NCI-H2196 treated with DMSO at 0.1 percent for 48 hours (cell line): ENCODE measurements at regions not wholly inside any gene's neighbourhood (a gene's known extent, or its start where the extent isn't known, plus 50 kb on each side); places are given as distances from the start of the nearest gene placed in this dataset.

ENCODE experiments used
- DNase-seq: peaks from one replicate; lab custom pipeline; 2025; ENCODE audit not compliant: unreplicated experiment; lab: John Stamatoyannopoulos, UW

DNA sequence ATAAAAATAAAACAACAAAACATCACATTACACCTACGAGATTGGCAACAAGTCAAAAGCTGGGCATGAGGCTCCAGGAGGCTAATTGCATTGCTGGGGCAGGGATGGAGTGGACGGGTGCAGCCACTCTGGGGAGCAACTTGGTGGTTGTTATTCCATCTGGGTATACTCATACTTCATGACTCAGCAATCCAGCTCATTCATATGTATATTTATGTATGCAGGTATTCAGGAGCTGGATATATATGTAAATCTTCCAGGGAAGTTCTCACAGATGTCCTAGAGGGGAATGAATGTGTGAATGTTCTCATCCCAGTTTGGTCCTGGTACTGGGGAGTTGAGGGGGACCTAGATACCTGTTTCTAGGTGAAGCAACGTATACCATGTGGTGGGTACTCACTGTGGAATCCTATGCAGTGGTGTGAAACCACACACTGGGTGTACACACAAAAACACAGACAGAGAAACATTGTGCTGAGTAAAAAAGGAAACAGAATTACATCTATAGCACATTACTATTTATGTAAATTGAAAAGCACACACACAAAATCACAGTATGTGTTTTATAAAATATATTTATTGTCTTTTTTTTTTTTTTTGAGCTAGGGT, 79.7 kb upstream of the RAB4A start:
- no peak for DNase-seq

DNA sequence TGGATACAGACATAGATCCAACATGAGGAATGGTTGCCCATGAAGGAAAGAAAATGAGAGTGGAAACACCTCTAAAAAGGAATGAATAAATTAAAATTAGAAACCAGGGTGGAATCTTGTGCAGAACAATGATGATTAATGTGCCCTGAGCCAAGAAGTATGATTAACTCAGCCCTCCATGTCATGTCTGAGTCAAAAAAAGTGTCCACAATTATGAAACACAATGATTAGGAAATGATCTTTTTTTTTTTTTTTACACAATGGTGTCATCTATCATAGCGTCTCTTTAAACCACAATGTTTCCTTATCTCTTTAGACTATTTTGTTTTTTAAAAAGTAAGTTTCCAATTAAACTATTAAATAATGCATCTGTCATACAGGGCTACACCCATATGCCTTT, 78.9 kb upstream of the RAB4A start:
- no peak for DNase-seq

DNA sequence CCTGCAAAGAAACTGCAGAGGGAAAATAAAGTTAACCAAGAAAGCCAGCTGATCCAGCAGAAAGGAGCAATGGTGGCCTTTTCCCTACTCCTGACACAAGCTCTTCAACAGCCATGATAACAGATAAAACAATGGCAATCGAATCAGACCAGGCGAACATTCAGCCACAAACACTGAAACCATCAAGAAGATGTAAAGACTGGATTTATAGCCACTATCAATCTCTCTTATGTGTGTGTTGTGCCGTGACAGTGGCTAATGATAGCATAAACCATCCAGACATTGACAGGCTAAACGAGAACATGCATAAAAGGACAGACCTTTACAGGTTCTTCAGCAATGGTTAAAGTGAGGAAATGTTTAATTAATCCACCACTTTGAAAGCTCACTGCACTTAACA, 78.1 kb upstream of the RAB4A start:
- DNase-seq, result no peak

DNA sequence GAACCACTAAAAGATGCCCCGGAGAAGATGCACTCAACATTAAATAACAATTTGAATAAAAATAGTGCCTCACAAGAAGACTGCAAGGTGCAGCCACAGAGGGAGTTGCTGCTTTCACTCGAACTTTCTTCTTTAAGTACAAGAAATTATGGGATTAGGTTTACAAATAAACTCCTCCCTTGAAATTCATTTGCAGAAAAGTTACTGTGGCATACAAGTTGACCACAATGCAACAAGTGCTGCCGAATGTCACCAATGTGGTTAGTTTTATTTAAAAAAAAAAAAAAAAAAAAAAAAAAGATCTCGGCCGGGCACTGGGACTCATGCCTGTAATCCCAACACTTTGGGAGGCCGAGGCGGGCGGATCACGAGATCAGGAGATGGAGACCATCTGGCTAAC, 76.8 kb upstream of the RAB4A start:
- DNase-seq, result no peak

DNA sequence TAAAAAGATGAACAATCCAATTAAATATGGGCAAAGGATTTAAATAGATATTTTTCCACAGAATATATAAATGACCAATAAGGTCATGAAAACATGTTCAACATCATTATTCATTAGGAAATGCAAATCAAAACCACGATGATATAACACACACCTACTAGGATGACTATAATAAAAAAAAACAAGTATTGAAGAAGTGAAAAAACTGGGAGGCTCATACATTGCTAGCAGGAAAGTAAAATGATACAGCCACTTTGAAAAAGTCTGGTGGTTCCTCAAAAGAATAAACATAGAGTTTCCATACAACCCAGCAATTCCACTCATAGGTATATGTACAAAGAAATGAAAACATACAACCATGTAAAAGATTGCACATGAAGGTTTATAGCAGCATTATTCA, 75.7 kb upstream of the RAB4A start:
- no peak for DNase-seq

DNA sequence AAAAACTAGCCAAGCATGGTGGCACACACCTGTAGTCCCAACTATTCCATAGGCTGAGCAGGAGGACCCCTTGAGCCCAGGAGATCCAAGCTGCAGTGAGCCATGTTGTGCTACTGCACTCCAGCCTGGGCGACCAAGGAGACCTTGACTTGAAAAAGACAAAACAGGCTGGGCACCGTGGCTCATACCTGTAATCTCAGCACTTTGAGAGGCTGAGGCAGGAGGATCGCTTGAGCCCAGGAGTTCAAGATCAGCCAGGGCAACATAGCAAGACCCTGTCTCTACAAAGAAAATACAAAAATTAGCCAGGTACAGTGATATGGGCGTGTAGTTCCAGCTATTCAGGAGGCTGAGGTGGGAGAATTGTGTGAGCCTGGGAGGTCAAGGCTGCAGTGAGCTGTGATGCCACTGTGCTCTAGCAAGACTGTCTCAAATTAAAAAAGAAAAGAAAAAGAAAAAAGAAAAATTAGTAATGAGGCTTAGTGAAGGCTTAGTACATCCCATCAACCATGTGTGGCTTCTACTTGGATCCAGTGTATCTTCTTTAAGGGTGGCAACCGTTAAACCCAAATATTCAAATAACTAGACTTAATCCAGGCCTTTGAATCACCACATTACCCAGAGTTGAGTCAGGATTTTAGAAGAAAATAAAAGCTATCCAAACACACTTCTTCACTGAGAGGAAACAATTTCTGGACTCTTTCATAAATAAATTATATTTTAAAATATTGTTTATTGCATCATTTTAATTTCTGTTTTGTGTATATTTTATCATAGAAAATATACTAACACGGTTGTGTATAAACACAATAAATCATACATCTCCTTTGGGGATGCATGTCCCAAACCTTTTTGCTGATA, 74.3 kb upstream of the RAB4A start:
- DNase-seq, result no peak

DNA sequence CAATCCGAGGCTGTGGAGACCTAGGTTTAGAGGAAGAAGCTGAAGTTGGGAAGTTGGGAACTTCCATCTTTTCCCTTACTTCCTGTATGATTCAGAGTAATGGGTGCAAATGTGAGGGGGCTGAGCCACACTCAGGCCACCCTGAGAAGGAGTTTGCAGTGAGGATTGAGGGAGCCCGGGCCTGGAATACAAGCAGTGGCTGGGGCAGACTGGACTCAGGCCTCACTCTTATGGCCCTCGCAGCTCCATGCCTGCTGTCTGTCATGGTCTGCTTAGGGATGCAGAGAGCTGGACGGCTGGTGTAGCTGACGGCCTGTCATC, 73.7 kb upstream of the RAB4A start:
- DNase-seq, result no peak

DNA sequence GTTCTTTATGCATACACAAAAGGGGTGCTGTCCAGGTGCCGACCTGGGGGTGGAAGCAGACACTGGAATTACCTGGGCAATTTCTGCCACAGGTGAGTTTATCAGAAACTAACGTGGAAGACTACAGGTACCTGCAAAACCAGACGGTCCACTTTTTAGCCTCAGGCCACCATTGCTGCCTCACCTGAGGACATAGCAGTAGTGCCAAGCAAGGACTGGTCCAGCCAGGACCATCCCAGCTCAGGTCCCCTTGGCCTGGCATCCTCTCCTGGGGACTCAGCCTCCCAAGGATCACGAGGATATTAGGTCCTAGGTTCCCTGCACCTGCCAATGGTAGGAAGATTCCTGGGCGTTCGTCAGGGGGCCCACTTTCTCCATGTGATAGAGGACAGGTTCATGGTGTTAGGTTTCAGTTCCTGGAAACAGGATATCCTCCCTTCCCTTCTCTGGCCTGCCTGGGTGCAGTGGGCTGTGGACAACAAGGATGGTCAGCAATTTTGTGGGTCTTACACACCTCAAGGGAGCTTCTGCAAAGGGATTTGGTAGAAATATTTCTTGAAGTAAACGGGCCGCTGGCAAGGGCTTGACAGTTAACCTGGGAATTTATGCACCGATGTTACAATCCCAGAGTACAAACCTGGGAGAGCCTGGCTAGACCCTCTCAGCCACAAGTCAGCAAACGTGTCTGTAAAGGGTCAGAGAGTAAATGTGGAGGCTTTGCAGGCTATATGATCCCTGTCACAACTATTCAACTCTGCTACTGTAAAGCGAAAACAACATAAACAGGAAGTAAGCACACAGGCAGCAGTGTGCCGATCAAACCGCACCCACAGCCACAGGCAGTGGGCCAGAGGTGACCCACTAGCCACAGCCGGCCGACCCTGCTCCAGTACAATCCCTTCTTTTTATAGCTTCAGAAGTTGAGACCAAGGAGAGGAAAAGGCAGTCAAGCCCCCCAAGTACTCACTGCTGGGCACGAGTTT, 71.4 kb upstream of the RAB4A start:
- DNase-seq, result no peak

DNA sequence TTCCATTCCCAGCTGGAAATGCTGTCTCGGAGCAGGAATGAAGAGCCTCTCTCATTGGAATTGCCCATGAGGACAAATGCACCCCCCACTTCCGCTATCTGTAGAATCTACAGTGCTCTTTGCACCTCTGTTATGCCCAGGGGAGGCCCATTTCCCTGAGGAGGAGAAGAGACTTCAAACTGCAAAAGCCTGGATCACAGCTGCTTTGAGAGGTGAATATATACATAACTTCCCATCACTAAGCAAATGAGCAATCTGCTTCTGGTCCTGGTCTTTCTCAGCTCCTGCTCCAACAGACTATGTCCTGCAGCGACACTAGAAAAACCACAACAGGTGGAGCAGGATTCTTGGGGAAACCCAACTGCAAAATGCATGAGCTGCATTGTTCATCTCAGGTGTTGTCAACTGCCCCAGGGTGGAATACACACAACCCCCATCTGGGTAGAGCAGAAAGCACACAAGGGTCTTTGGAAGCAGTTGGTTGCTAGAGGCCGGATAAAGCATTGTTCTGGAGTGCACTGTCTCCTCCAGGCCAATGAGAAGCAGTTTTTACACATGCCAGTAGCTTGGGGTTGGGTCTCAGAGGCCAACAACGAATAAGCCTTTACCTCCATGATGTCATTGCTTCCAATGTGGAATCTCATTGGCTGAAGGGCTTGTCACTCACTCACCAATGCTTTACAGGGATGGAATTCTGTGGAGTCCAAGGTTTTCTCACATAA, 67.7 kb upstream of the RAB4A start:
- DNase-seq, result no peak

DNA sequence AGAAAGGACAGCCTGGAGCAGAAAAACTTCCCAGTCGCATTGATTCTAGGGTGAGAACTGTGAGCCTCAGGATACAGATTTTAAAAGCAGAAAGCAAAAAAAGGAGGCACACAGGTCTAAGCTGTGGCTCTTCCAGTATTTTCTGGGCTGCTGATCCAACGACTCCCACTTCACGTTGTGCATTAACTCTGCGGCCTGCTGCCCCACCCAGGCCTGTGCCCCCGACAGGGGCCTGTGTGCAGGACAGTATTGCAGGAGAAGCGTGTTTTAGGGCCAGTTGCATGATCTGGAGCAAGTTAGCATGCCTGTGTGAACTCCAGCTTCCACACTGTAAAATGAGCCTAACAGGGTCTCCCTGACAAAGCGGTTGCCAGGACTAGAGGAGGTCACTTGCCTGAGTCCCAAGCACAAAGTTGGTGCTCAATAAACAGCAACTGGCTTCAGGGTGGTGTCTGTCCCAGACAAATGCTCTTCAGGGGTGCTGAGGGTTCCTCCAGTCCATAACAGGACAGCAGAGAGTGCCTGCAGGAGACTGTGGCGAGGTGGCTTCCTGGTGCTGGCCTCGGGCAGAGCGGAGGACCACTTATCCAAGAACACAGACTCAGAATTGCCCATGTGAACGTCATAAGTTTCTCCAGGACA, 66.8 kb upstream of the RAB4A start:
- no peak for DNase-seq

DNA sequence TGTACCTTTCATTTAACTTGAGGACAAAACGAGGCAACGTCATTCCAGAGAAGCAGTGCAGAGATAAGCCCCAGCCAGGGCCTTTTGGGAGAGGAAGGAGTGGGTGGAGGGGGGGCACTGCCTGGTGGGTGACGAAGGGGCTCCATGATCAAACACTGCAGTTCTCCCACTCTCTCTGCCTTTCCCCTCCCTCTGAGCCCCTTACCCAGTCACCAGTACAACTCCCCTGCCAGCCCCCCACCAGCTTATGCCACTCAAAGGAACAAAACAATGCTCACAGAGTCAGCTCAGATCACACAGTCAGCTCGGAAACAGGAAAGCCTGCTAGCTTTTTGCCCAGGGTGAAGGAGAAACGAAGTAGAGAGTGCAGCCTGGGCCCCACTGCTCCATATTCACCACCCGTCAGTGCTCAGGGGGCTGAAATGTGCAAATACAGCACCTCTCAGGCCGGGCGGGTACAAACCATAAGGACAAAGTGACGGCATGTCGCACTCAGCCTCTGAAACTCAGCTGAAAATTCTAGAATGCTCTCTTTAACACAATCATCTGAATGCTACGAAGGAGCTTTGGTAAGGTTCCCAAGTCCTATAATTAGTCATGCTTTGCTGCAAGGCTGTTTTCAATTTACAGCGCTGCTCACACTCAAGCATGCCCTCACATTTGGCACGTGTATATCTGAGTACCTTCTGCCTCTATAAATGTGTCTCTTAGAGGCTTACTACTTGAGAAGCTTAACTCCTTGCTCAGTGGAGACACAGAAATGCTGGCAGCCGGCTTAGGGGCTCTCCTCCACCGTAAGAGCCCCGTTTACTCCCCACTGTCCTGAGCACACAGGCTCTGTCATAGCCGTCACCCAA, 65.8 kb upstream of the RAB4A start:
- DNase-seq, result no peak

DNA sequence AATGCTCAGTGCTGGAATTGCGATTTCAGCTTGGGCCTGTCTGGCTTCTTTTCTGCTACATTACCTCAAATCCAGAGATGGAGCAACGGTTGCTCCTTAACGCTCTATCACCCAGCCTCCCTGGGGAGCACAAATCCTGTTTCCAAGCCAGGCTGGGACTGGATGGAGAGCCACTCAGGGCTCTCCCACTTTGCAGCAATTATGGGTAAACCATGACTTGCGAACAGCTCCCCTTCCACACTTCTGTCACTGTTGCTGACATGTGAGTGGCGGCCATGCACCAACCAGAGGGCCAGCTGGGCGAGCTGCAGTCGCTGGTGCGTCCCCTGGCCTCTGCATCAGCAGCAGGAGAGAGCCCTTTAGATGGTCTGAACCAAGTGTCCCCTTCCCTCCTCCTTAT, 65.1 kb upstream of the RAB4A start:
- DNase-seq, result no peak

DNA sequence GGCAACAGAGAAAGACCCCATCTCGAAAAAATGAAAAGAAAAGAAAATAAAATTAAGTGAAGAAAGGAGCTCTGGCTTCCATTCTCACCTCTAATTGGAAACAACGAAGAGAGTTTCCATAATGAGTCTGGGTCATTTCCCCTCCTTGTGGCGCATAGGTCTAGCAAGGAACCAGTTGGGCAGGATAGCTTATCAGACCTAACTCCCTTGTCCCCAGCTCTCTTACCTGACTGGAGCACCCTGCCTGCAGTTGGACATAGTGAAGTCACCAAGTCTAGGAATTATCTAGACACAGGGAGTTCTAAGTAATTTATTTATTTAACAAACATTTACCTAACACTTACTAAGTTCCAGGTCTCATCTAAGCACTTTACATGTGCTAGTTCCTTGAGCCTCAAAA, 63.0 kb upstream of the RAB4A start:
- DNase-seq, result no peak

DNA sequence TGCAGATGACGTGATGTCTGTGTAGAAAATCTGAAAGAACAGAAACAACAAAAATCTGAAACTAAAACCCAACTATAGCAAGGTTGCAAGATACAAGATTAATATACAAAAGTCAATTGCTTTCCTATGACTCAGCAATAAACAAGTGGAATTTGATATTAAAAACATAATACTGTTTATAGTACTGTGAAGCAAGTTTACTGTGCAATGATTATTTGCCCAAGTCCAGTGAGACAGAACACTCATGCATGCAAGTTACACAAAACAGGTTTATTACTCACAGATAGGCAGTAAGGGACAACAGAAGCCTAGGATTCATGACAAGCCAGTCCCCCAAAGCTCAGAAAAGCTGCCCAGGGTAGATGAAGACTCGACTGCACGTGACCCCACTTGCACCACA, 62.4 kb upstream of the RAB4A start:
- no peak for DNase-seq

DNA sequence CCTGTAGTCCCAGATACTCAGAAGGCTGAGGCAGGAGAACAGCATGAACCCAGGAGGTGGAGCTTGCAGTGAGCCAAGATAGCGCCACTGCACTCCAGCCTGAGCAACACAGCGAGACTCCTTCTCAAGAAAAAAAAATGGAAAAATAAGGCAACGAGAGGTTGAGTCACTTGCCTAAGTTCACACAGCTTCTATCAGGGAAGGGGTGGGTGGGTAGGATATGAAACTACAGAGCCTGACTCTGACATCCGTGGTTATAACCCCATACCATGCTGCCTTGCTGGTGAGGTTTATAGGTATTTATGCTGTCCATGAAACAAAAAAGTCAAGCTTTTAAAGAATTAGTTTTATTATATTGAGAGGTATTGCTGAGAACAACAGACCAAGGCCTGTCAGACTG, 61.5 kb upstream of the RAB4A start:
- no peak for DNase-seq

DNA sequence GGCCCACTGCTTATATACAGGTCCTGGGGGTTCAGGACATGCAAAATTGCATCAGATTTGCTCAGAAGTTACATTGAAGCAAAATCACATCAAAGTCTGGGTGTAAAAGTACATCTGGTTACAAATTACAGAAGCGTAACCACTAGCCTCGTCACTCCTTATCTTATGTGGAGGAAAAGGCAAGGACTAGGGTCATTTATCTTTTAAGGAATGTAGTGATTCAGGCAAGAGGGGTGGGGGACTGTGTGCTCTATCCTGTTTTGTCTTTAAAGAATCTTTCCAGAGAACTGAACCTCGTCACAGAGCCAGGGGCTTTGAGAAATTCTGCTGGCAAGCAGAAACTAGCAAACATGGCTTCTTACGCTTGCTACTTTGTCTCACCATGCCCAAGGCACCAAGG, 61.1 kb upstream of the RAB4A start:
- no peak for DNase-seq

DNA sequence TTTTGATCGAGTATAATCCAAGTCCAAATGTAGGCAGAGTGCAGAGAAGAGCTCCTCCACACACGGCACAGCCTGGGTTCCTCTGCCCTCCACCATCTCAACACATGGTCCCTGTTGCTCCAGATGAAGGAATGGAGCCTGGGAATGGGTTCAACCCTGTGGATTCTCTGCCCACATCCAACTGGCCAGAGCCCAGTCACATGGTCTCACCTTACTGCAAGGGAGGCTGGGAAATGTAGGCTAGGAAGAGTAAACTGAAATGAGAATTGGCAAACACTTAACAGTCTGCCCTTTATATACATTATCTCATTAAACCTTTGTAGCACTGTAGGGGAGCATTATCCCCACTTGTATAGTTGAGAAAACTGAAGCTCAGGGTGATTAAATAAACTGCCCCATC, 60.1 kb upstream of the RAB4A start:
- no peak for DNase-seq

DNA sequence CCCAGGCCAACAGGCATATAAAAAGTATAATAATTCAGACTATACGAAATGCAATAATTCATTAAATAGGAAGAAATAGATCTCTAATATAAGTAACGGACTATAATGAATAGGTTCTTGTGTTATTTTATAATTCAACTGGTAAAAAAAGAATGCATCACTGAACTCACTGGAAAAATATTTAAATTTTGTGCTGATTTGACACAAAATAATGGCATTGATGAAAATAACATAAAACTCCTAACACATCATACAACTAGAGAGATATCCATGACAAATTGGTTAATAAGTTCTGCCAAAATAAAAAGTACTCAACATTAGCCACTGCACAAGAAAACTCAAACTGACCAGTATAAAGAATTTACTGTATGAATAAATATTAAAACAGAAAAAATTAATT, 57.1 kb upstream of the RAB4A start:
- DNase-seq, result no peak

DNA sequence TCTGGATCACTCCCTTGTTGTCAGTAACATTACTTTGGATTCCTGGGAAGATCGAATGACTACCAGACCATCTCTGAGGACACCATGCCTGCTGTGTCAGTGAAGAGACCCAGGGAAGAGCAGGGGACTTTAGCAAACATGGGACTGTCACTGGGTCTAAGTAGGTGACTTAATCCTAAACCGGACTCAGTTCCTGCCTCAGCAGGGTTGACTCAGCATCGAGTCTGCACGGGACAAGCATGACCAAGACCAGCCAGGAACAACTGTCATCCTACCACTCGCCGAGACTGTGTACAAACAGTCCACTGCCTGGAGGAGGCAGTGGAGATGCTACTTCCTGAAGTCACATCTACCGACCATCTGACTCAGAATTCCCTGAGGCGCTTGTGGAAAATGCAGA, 53.2 kb upstream of the RAB4A start:
- no peak for DNase-seq

DNA sequence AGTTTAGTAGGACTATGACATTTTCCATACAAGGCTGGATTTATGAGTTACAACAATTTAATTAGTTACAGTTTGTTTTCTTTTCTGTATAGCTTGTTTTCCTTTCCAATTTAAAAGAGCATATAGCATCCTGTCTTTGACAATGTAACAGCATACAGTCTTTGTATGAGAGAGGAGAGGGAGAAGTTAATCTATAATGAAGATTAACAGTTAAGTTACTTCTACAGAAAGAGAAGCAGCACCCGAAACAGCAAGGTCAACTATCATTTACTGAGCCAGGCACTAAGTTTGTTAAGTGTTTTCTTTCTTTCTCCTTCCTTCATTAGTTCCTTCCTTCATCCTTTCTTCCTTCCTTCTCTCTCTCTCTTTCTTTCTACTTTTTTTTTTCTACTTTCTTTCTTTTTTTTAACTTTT, 52.3 kb upstream of the RAB4A start:
- DNase-seq, result no peak
